Neuronal stem cell (in vitro differentiated cells): ENCODE measurements at regions not wholly inside any gene's neighbourhood (a gene's known extent, or its start where the extent isn't known, plus 50 kb on each side); places are given as distances from the start of the nearest gene placed in this dataset.

Experiments
- DNase-seq: peaks from one replicate; pipeline ENCODE4 v3.0.0-alpha.2; 2013; ENCODE audit warnings: low spot score
- H2AFZ ChIP-seq: one replicate; pipeline ENCODE4 v1.6.1; 2013; ENCODE audit warnings: mild to moderate bottlenecking, low read length, inconsistent platforms
- H2AK5ac ChIP-seq: 2 replicates; pipeline ENCODE4 v1.6.1; 2013; ENCODE audit warnings: low read depth, mild to moderate bottlenecking, inconsistent platforms, low read length, moderate library complexity, mixed read lengths
- H2BK120ac ChIP-seq: 2 replicates; pipeline ENCODE4 v1.6.1; 2013; ENCODE audit warnings: low read depth, mild to moderate bottlenecking, inconsistent platforms, low read length, moderate library complexity, mixed read lengths
- H2BK12ac ChIP-seq: one replicate; pipeline ENCODE4 v1.6.1; 2013; ENCODE audit warnings: low read length, inconsistent platforms
- H2BK15ac ChIP-seq: 2 replicates; pipeline ENCODE4 v1.6.1; 2013; ENCODE audit warnings: mild to moderate bottlenecking, low read length, inconsistent platforms, mixed read lengths
- H2BK5ac ChIP-seq: one replicate; pipeline ENCODE4 v1.6.1; 2013; ENCODE audit warnings: inconsistent platforms, mild to moderate bottlenecking, low read length, moderate library complexity
- H3K14ac ChIP-seq: one replicate; pipeline ENCODE4 v1.6.1; 2013; ENCODE audit warnings: low read length, inconsistent platforms
- H3K18ac ChIP-seq: 2 replicates; pipeline ENCODE4 v1.6.1; 2013; ENCODE audit warnings: low read length, inconsistent platforms
- H3K23ac ChIP-seq: 2 replicates; pipeline ENCODE4 v1.6.1; 2013; ENCODE audit warnings: low read depth, mild to moderate bottlenecking, mixed read lengths, low read length, inconsistent platforms; ENCODE audit not compliant: poor library complexity
- H3K27ac ChIP-seq: replicated peaks from 3 replicates; pipeline ENCODE4 v1.5.1; 2013; ENCODE audit warnings: low read length, inconsistent platforms
- H3K27me3 ChIP-seq, 3 experiments: 2 replicates each; pipeline ENCODE4 v1.6.1; 2013; ENCODE audit warnings: low read length in 3 of 3, mild to moderate bottlenecking in 2 of 3, inconsistent platforms in 1 of 3, low read depth in 1 of 3, mixed read lengths in 1 of 3, moderate library complexity in 1 of 3; ENCODE audit not compliant: control insufficient read depth in 3 of 3, insufficient read depth in 3 of 3
- H3K36me3 ChIP-seq, 2 donors: replicated peaks in 1 of 2; 2 replicates each; pipeline ENCODE4 v1.6.1; 2013; ENCODE audit warnings: low read length in 2 of 2; ENCODE audit not compliant: control insufficient read depth in 2 of 2, insufficient read depth in 2 of 2
- H3K4ac ChIP-seq: 2 replicates; pipeline ENCODE4 v1.6.1; 2013; ENCODE audit warnings: inconsistent platforms, mild to moderate bottlenecking, low read length, moderate library complexity
- H3K4me1 ChIP-seq, 2 donors: 1 replicate in 1 of 2; 2 replicates in 1 of 2; pipeline ENCODE4 v1.6.1; 2013; ENCODE audit warnings: low read length in 2 of 2, low read depth in 1 of 2; ENCODE audit not compliant: control insufficient read depth in 2 of 2, insufficient read depth in 1 of 2
- H3K4me2 ChIP-seq: one replicate; pipeline ENCODE4 v1.6.1; 2013; ENCODE audit warnings: mild to moderate bottlenecking, low read length, inconsistent platforms; ENCODE audit not compliant: insufficient read depth, poor library complexity, severe bottlenecking
- H3K4me3 ChIP-seq, 2 donors: 2 replicates each; pipeline ENCODE4 v1.5.1; 2013; ENCODE audit warnings: low read length in 2 of 2, mild to moderate bottlenecking in 2 of 2, inconsistent platforms in 1 of 2, moderate library complexity in 1 of 2
- H3K79me1 ChIP-seq: one replicate; pipeline ENCODE4 v1.6.1; 2013; ENCODE audit warnings: low read depth, mild to moderate bottlenecking, inconsistent platforms, low read length, moderate library complexity
- H3K9ac ChIP-seq: one replicate; pipeline ENCODE4 v1.6.1; 2013; ENCODE audit warnings: mild to moderate bottlenecking, low read depth, low read length, inconsistent platforms; ENCODE audit not compliant: poor library complexity
- H3K9me3 ChIP-seq, 2 donors: replicated peaks in 1 of 2; 2 replicates each; pipeline versions ENCODE3 to v1.6.1; 2013; ENCODE audit warnings: low read length in 2 of 2, mild to moderate bottlenecking in 2 of 2, inconsistent platforms in 1 of 2, low read depth in 1 of 2, mixed read lengths in 1 of 2, moderate library complexity in 1 of 2; ENCODE audit not compliant: control insufficient read depth in 2 of 2, insufficient read depth in 1 of 2
- H4K8ac ChIP-seq: one replicate; pipeline ENCODE4 v1.6.1; 2013; ENCODE audit warnings: low read depth, mild to moderate bottlenecking, inconsistent platforms, low read length, moderate library complexity
- H4K91ac ChIP-seq: one replicate; pipeline ENCODE4 v1.6.1; 2013; ENCODE audit warnings: low read length, low read depth, mild to moderate bottlenecking, inconsistent platforms; ENCODE audit not compliant: poor library complexity
- WGBS, 2 donors: extraction: QIAGEN DNeasy Blood & Tissue Kit; methylation state at CpG; one replicate each; pipeline ENCODE4 v1.1.7; 2013; ENCODE audit warnings: missing lambda C conversion rate in 2 of 2, mixed read lengths in 1 of 2; ENCODE audit not compliant: insufficient read length in 2 of 2, insufficient replicate concordance in 1 of 2; ENCODE audit errors: extremely low coverage in 2 of 2; 5-methylcytosine and 5-hydroxymethylcytosine counted together

DNA sequence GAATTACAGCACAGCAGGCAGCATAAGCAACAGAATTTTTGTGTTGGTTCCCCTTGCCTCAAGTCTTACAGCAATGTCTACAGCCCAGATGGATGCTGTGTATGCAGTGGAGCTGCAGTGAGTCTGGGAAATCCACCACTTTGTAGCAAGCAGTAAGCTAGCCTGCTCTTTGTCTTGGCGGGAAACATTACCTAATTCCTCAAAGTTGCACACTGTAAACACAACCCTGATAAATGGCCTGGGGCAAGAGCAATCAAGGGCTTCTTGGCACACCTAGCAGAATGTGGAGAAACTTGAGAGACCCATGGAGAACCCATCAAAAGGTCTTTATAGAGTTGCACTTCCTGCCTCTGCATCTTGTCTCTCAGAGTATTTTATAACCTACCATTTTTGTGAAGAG lies 102.0 kb upstream of the FOXP2 start:
- no peak overlapping the region for H3K27ac ChIP-seq
- no peak overlapping the region for H2BK120ac ChIP-seq
- no peak overlapping the region for H3K9ac ChIP-seq
- no peak overlapping the region for H3K4ac ChIP-seq
- no peak for DNase-seq
- H2BK15ac ChIP-seq: no peak overlapping the region
- H4K91ac ChIP-seq: no peak overlapping the region
- no CpG with 5 or more reads among the region's 1 CpG for WGBS, 2 donors
- no peak overlapping the region for H3K4me3 ChIP-seq
- H2AFZ ChIP-seq: no peak overlapping the region
- H2AK5ac ChIP-seq: no peak overlapping the region
- H3K14ac ChIP-seq: no peak overlapping the region
- no peaks in the 10 kb centered on the region for H3K4me1 ChIP-seq
- no peak overlapping the region for H3K23ac ChIP-seq
- H4K8ac ChIP-seq: no peak overlapping the region
- H2BK12ac ChIP-seq: no peak overlapping the region
- H2BK5ac ChIP-seq: no peak overlapping the region
- no peaks in the 10 kb centered on the region for H3K79me1 ChIP-seq
- H3K36me3 ChIP-seq: no peaks in the 10 kb centered on the region
- no peaks in the 10 kb centered on the region for H3K9me3 ChIP-seq
- H3K4me2 ChIP-seq: no peak overlapping the region
- no peaks in the 10 kb centered on the region for H3K27me3 ChIP-seq
- no peak overlapping the region for H3K18ac ChIP-seq

- DNase-seq: no peak
- no CpG with 5 or more reads among the region's 6 CpGs for WGBS, 2 donors
Observed at GRCh38 chr7:114310345-114311110, 104.1 kb upstream of the FOXP2 start.

GRCh38 chr7:114309729-114310128 lies 104.9 kb upstream of the FOXP2 start:
- WGBS, 2 donors: no CpG with 5 or more reads among the region's 2 CpGs
- DNase-seq: no peak

More at GRCh38 chr7:114310345-114311110, 104.1 kb upstream of the FOXP2 start:
- H3K79me1 ChIP-seq: no peaks in the 10 kb centered on the region
- no peak overlapping the region for H2AFZ ChIP-seq
- no peak overlapping the region for H3K4me3 ChIP-seq
- H3K4me1 ChIP-seq: no peaks in the 10 kb centered on the region
- H3K4me2 ChIP-seq: no peak overlapping the region
- H3K18ac ChIP-seq: no peak overlapping the region
- no peak overlapping the region for H3K27ac ChIP-seq
- no peak overlapping the region for H3K14ac ChIP-seq
- no peaks in the 10 kb centered on the region for H3K27me3 ChIP-seq
- no peak overlapping the region for H4K8ac ChIP-seq
- no peak overlapping the region for H2BK120ac ChIP-seq
- no peaks in the 10 kb centered on the region for H3K9me3 ChIP-seq
- H2BK12ac ChIP-seq: no peak overlapping the region
- no peak overlapping the region for H4K91ac ChIP-seq
- H2BK5ac ChIP-seq: no peak overlapping the region
- H3K9ac ChIP-seq: no peak overlapping the region
- H3K4ac ChIP-seq: no peak overlapping the region
- H2BK15ac ChIP-seq: no peak overlapping the region
- H3K36me3 ChIP-seq: no peaks in the 10 kb centered on the region
- no peak overlapping the region for H3K23ac ChIP-seq
- no peak overlapping the region for H2AK5ac ChIP-seq

GRCh38 chr7:114303301-114303700 lies 111.3 kb upstream of the FOXP2 start:
- Histone ChIP-seq H3K4me1 (no peaks in the 10 kb centered on the region), H3K9me3 (no peaks in the 10 kb centered on the region), H3K27ac (no peak overlapping the region), H2AFZ (no peak overlapping the region), H2BK5ac (no peak overlapping the region), H2AK5ac (no peak overlapping the region), H2BK120ac (no peak overlapping the region), H3K4me2 (no peak overlapping the region), H3K4ac (no peak overlapping the region), H3K23ac (no peak overlapping the region), H3K18ac (no peak overlapping the region), H3K9ac (no peak overlapping the region), H4K91ac (no peak overlapping the region), H2BK12ac (no peak overlapping the region), H3K4me3 (no peak overlapping the region), H2BK15ac (no peak overlapping the region), H4K8ac (no peak overlapping the region), H3K36me3 (no peaks in the 10 kb centered on the region), H3K27me3 (no peaks in the 10 kb centered on the region), H3K79me1 (no peaks in the 10 kb centered on the region), H3K14ac (no peak overlapping the region)
- no peak for DNase-seq

More at GRCh38 chr7:114309729-114310128, 104.9 kb upstream of the FOXP2 start:
- Histone ChIP-seq H3K4me3 (no peak overlapping the region), H2BK12ac (no peak overlapping the region), H3K9ac (no peak overlapping the region), H4K8ac (no peak overlapping the region), H3K27me3 (no peaks in the 10 kb centered on the region), H2BK120ac (no peak overlapping the region), H3K23ac (no peak overlapping the region), H3K27ac (no peak overlapping the region), H4K91ac (no peak overlapping the region), H3K14ac (no peak overlapping the region), H2BK5ac (no peak overlapping the region), H3K36me3 (no peaks in the 10 kb centered on the region), H2BK15ac (no peak overlapping the region), H2AK5ac (no peak overlapping the region), H3K18ac (no peak overlapping the region), H3K9me3 (no peaks in the 10 kb centered on the region), H3K4me2 (no peak overlapping the region), H3K79me1 (no peaks in the 10 kb centered on the region), H3K4ac (no peak overlapping the region), H2AFZ (no peak overlapping the region), H3K4me1 (no peaks in the 10 kb centered on the region)
